AG04449 (cell line): ENCODE measurements at regions not wholly inside any gene's neighbourhood (a gene's known extent, or its start where the extent isn't known, plus 50 kb on each side); places are given as distances from the start of the nearest gene placed in this dataset.
"Not testable (repeated sequence)": the region's sequence is repeated elsewhere in the genome, so short reads cannot be mapped to it uniquely, and the experiment has no call there.

Source experiments
- CTCF ChIA-PET: fragments of 350-600 bp; formaldehyde crosslinking; extraction: SDS; loops from one replicate; lab custom pipeline; 2021; ENCODE audit warnings: antibody characterized with exemption; lab: Yijun Ruan, JAX
- POLR2A ChIA-PET: fragments of 400-600, 350-600 bp; formaldehyde crosslinking; extraction: SDS; loops from one replicate; lab custom pipeline; 2020; ENCODE audit warnings: antibody characterized with exemption, inconsistent platforms; lab: Yijun Ruan, JAX
- DNase-seq: peaks from one replicate; pipeline ENCODE4 v3.0.0-alpha.2; 2010; ENCODE audit warnings: low read depth, low spot score
- H3K4me3 ChIP-seq: 2 replicates; pipeline ENCODE4 v1.5.1; 2011; ENCODE audit warnings: low read depth, mild to moderate bottlenecking, control low read depth, low read length
- TF ChIP-seq, protein P1 (sequence below): IDR thresholded peaks from one replicate; pipeline ENCODE4 v1.5.1; 2011; ENCODE audit warnings: mild to moderate bottlenecking, moderate library complexity, low read length, control low read depth, inconsistent platforms; ENCODE audit not compliant: insufficient read depth; ENCODE audit errors: missing control alignments

DNA sequence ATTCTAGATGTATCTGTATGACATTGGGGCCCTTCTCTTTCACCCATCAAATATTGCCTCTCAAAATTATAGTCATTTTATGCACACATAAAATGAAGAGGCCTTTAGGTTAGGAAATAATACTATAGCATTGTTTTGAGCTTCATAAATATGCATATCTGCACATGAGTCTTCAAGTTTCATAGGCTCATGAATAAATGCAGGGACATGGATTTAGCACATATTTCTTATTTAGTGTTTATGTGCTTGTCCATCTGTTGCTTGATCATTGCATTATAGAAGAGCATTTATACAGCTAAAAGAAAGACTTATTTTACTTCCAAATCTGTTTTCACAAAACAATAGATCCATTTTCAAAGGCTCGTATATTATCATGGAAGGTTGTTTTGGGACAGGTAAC is 455.8 kb downstream of the EPM2A start:
- ChIA-PET CTCF (no interaction called here), POLR2A (no interaction called here)
- H3K4me3 ChIP-seq = no peak overlapping the region
- DNase-seq = no peak
- TF ChIP-seq, protein P1, sequence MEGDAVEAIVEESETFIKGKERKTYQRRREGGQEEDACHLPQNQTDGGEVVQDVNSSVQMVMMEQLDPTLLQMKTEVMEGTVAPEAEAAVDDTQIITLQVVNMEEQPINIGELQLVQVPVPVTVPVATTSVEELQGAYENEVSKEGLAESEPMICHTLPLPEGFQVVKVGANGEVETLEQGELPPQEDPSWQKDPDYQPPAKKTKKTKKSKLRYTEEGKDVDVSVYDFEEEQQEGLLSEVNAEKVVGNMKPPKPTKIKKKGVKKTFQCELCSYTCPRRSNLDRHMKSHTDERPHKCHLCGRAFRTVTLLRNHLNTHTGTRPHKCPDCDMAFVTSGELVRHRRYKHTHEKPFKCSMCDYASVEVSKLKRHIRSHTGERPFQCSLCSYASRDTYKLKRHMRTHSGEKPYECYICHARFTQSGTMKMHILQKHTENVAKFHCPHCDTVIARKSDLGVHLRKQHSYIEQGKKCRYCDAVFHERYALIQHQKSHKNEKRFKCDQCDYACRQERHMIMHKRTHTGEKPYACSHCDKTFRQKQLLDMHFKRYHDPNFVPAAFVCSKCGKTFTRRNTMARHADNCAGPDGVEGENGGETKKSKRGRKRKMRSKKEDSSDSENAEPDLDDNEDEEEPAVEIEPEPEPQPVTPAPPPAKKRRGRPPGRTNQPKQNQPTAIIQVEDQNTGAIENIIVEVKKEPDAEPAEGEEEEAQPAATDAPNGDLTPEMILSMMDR = no peak

DNA sequence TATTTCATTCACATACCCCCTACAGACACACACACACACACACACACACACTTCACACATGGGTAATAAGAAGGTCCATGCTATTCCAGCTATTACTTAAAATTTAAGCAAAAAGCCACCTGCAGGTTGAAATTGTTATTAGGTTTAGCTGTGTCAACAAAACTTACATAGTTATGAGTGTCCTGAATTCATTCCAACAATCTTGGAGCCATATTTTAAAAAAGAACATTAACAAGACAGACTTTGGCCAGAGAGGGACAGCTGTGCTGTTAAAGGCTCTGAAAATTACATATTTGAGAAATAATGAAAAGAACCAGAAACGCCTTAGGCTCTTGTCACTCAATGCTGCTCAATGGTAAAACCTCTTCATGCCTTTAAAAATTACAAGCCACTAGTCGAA is 455.3 kb downstream of the EPM2A start:
- ChIA-PET CTCF (no interaction called here), POLR2A (no interaction called here)
- no peak overlapping the region for H3K4me3 ChIP-seq
- no peak for DNase-seq
- TF ChIP-seq, protein P1 = no peak

DNA sequence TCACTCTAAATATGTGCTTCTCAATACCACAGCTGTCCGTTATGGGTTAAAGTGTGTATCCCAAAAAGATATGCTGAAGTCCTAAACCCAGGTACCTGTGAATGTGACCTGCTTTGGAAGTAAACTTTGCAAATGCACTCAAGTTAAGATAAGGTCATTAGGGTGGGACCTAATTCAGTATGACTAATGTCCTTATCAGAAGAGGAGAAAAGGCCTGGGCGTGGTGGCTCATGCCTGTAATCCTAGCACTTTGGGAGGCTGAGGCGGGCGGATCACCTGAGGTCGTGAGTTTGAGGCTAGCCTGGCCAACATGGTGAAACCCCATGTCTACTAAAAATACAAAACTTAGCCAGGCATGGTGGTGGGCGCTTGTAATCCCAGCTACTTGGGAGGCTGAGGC is 452.1 kb downstream of the EPM2A start:
- DNase-seq, H3K4me3 ChIP-seq, POLR2A ChIA-PET, CTCF ChIA-PET: not testable (repeated sequence)

DNA sequence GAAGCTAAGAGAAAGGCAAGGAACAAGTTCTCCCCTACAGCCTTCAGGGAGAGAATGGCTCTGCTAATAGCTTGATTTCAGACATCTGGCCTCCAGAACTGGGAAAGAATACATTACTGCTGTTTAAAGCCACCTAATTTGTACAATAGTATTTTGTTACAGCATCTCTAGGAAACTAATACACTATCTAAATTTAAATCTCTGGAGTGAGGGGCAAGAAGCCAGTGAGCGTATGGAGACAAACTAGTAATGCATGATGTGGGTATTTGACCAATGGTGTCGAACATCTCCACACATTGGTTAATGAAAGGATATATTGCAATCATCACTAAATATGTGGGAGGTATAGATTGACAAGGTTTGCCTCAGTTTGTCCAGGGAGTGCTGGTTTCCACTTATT is 451.5 kb downstream of the EPM2A start:
- ChIA-PET CTCF (no interaction called here), POLR2A (no interaction called here)
- TF ChIP-seq, protein P1 = no peak
- DNase-seq = no peak
- no peak overlapping the region for H3K4me3 ChIP-seq

DNA sequence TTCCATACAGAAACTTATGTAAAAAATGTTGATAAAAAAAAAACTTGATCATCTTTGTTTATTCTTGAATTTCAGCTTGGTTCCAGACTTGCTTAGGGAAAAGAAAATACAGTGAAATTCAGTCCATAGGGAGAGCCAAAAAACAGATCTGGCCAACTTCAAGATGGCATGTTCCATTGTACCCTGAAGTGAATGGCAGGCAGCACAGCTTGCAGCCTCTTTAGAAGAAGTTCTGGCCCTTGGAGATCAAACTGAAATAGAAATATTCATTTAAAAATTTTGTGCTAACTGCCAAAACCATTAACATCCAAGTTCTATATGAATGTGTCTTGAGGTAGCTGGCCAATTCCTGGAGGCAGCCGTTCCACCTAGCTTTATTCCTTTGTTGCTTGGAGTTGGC is 448.4 kb downstream of the EPM2A start:
- CTCF ChIA-PET = interaction anchor here (0.8 kb wide), 1 partner anchor 8 kb away, joined by 4 read pairs; no protein-coding TSS in a partner anchor
- no peak overlapping the region for H3K4me3 ChIP-seq
- TF ChIP-seq, protein P1 = no peak
- POLR2A ChIA-PET = no interaction called here
- no peak for DNase-seq

DNA sequence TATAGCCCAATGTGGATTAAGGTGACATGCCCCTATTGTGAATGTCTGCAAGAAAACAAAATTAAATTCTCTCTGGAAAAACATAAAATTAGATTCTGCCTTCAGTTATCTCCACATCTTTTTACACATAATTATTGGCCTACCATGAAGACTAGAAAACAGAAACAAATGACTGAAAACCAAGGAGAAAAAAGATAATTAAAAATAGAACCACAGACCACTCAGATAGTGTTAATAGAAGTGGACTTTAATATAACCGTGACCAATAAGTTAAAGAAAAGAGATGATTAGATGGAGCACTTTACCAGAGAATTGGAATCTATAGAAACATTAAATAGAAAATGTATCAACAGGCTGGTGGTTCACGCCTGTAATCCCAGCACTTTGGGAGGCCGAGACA is 445.7 kb downstream of the EPM2A start:
- CTCF ChIA-PET = no interaction called here
- TF ChIP-seq, protein P1 = no peak
- no peak overlapping the region for H3K4me3 ChIP-seq
- POLR2A ChIA-PET = no interaction called here
- DNase-seq = no peak

DNA sequence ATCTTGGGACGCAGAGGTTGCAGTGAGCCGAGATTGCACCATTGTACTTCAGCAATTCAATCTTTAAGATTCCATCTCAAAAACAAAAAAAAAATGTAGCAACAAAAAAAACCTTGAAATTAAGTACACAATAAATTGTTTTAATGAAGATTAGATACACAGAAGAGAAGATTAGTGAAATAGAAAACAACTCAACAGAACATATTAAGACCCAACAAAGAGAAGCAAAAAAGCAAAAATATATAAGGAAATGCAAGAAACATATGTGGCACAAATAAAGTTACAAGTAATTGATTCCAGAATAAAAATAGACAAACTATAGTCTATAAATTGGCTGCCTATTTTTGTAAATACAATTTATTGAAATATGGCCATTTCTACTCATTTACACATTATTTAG is 445.2 kb downstream of the EPM2A start:
- DNase-seq = no peak
- TF ChIP-seq, protein P1 = no peak
- POLR2A ChIA-PET = no interaction called here
- H3K4me3 ChIP-seq = no peak overlapping the region
- CTCF ChIA-PET = no interaction called here
